ENCODE measurements at regions not wholly inside any gene's neighbourhood (a gene's known extent, or its start where the extent isn't known, plus 50 kb on each side); places are given as distances from the start of the nearest gene placed in this dataset.

DNA sequence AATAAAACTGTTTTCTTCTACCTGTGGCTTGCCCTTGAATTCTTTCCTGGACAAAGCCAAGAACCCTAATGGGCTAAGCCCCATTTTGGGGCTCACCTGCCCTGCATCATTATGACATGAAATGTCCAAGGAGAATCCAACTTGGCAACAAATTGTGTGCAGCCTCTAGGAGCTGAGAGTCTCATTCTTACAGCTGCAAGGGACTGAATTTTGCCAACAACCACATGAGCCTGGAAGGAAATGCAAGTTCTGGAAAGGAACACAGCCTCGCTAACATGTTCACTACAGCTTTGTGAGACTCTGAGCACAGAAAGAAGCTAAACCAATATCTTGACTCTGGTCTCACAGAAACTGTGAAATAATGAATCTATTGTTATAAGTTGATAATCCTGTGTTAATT lies 94.8 kb upstream of the CDH12 start:
- dilution Hi-C loops (cut with MboI; ENCODE audit: extremely low pct_ligation_motif_present, low sequenced_read_pairs) (no loop called here), intact Hi-C loops (cut with micrococcal nuclease) (no loop called here)
- no peak overlapping the region for H2AFZ ChIP-seq (ENCODE audit: low read depth, low read length)
- no peaks in the 10 kb centered on the region for H3K4me1 ChIP-seq (ENCODE audit: control insufficient read depth, extremely low read depth, insufficient read depth, low read length)
- H3K9ac ChIP-seq (replicated peaks; ENCODE audit: extremely low read depth, insufficient read depth, low read length), result no peak overlapping the region
- DNase-seq (ENCODE audit: low read depth, low spot score) (no peak), FAIRE-seq (no peak)
- H3K4me2 ChIP-seq (ENCODE audit: insufficient read depth, low read length), result no peak overlapping the region
- no peak overlapping the region for H3K4me3 ChIP-seq (replicated peaks in 1 of 3; ENCODE audit: insufficient read depth in 1 of 3, low read depth in 1 of 3, low read length in 3 of 3)
- BruUV-seq (replicated peaks), result no TSS peak
- no peaks in the 10 kb centered on the region for H3K9me1 ChIP-seq (replicated peaks; ENCODE audit: control insufficient read depth, extremely low read depth, insufficient read depth, low read length)
- TF ChIP-seq FOS (IDR thresholded peaks at IDR 0.05; ENCODE audit: borderline replicate concordance, insufficient read depth, low read length) (no peak), POLR2A (IDR thresholded peaks at IDR 0.05; ENCODE audit: low read depth, low read length) (no peak), CTCF (IDR thresholded peaks at IDR 0.05; ENCODE audit: extremely low read depth in 1 of 2, insufficient read depth in 1 of 2, low read depth in 1 of 2, low read length in 2 of 2) (no peak), EZH2 (IDR thresholded peaks at IDR 0.05; ENCODE audit: borderline replicate concordance, low read depth, low read length, severe bottlenecking) (no peak), POLR2AphosphoS5 (IDR thresholded peaks at IDR 0.05; ENCODE audit: insufficient read depth, low read depth, low read length) (no peak), MYC (IDR thresholded peaks at IDR 0.05; ENCODE audit: low read depth, low read length) (no peak), MAX (IDR thresholded peaks at IDR 0.05; ENCODE audit: insufficient read depth, insufficient read length) (no peak), GATA2 (IDR thresholded peaks at IDR 0.05; ENCODE audit: insufficient read depth, insufficient read length, low read depth, low read length) (no peak), JUN (IDR thresholded peaks at IDR 0.05; ENCODE audit: borderline replicate concordance, insufficient read depth, insufficient read length, low read depth) (no peak)
- CTCF ChIA-PET, result no interaction called here
- no peaks in the 10 kb centered on the region for H3K27me3 ChIP-seq (ENCODE audit: control insufficient read depth in 2 of 2, insufficient read depth in 2 of 2, low read length in 2 of 2)
- POLR2A ChIA-PET, result no interaction called here
- H3K36me3 ChIP-seq (ENCODE audit: control insufficient read depth in 2 of 2, extremely low read depth in 1 of 2, insufficient read depth in 2 of 2, low read length in 2 of 2), result no peaks in the 10 kb centered on the region
- no peaks in the 10 kb centered on the region for H4K20me1 ChIP-seq (replicated peaks; ENCODE audit: control insufficient read depth, extremely low read depth, insufficient read depth, low read length)
- H3K79me2 ChIP-seq (ENCODE audit: control insufficient read depth, insufficient read depth, low read length), result no peaks in the 10 kb centered on the region
- H3K9me3 ChIP-seq (replicated peaks; ENCODE audit: control insufficient read depth, insufficient read depth, low read length), result peaks cover 4% of the 10 kb centered on the region
- H3K27ac ChIP-seq (ENCODE audit: insufficient read depth, low read depth, low read length), result no peak overlapping the region
